ENCODE measurements at regions not wholly inside any gene's neighbourhood (a gene's known extent, or its start where the extent isn't known, plus 50 kb on each side); places are given as distances from the start of the nearest gene placed in this dataset.
A peak's percentile ranks its signal among the peaks of the same experiment; 100 is the strongest.

- H3K36me3 ChIP-seq: no peaks in the 10 kb centered on the region
- no peak for ATAC-seq (ENCODE audit: insufficient number of reproducible peaks, low FRiP score, low read depth)
- no peak overlapping the region for H3K27ac ChIP-seq
- H3K9me3 ChIP-seq: no peaks in the 10 kb centered on the region
- peaks cover 19 to 30% of the 10 kb centered on the region in 2 donors for H3K4me1 ChIP-seq (ENCODE audit: control insufficient read depth in 1 of 2, low read depth in 2 of 2)
- H3K27me3 ChIP-seq (replicated peaks; ENCODE audit: insufficient read depth): no peaks in the 10 kb centered on the region
- DNase-seq (ENCODE audit: low spot score): no peak
- no peak overlapping the region for H3K4me3 ChIP-seq
- TF ChIP-seq, protein P1, sequence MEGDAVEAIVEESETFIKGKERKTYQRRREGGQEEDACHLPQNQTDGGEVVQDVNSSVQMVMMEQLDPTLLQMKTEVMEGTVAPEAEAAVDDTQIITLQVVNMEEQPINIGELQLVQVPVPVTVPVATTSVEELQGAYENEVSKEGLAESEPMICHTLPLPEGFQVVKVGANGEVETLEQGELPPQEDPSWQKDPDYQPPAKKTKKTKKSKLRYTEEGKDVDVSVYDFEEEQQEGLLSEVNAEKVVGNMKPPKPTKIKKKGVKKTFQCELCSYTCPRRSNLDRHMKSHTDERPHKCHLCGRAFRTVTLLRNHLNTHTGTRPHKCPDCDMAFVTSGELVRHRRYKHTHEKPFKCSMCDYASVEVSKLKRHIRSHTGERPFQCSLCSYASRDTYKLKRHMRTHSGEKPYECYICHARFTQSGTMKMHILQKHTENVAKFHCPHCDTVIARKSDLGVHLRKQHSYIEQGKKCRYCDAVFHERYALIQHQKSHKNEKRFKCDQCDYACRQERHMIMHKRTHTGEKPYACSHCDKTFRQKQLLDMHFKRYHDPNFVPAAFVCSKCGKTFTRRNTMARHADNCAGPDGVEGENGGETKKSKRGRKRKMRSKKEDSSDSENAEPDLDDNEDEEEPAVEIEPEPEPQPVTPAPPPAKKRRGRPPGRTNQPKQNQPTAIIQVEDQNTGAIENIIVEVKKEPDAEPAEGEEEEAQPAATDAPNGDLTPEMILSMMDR (IDR thresholded peaks at IDR 0.05): no peak
Observed at GRCh38 chr15:70272565-70273355, 175.0 kb upstream of the TLE3 start.

GRCh38 chr15:70271422-70272088 is 173.8 kb upstream of the TLE3 start:
- ATAC-seq (ENCODE audit: insufficient number of reproducible peaks, low FRiP score, low read depth): peak; percentile 90
- Histone ChIP-seq H3K27ac (peak overlapping the region; percentile 59 to 66), H3K4me3 (no peak overlapping the region), H3K9me3 (no peaks in the 10 kb centered on the region), H3K36me3 (no peaks in the 10 kb centered on the region), H3K4me1 (ENCODE audit: control insufficient read depth in 1 of 2, low read depth in 2 of 2) (peaks cover 19 to 32% of the 10 kb centered on the region in 2 donors), H3K27me3 (replicated peaks; ENCODE audit: insufficient read depth) (no peaks in the 10 kb centered on the region)
- DNase-seq (ENCODE audit: low spot score): peak; percentile 37
- TF ChIP-seq, protein P1 (IDR thresholded peaks at IDR 0.05): no peak

GRCh38 chr15:70270752-70271111 is 173.0 kb upstream of the TLE3 start:
- Histone ChIP-seq H3K4me1 (ENCODE audit: control insufficient read depth in 1 of 2, low read depth in 2 of 2) (peaks cover 19 to 39% of the 10 kb centered on the region in 2 donors), H3K9me3 (no peaks in the 10 kb centered on the region), H3K27ac (peak overlapping the region; percentile 59 to 66), H3K4me3 (no peak overlapping the region), H3K27me3 (replicated peaks; ENCODE audit: insufficient read depth) (no peaks in the 10 kb centered on the region), H3K36me3 (no peaks in the 10 kb centered on the region)
- TF ChIP-seq, protein P1 (IDR thresholded peaks at IDR 0.05): no peak
- DNase-seq (ENCODE audit: low spot score) (no peak), ATAC-seq (ENCODE audit: insufficient number of reproducible peaks, low FRiP score, low read depth) (no peak)

GRCh38 chr15:70269991-70270751 is 172.5 kb upstream of the TLE3 start:
- no peak for DNase-seq (ENCODE audit: low spot score)
- peaks cover 22 to 39% of the 10 kb centered on the region in 2 donors for H3K4me1 ChIP-seq (ENCODE audit: control insufficient read depth in 1 of 2, low read depth in 2 of 2)
- H3K9me3 ChIP-seq: no peaks in the 10 kb centered on the region
- H3K4me3 ChIP-seq: no peak overlapping the region
- no peaks in the 10 kb centered on the region for H3K36me3 ChIP-seq
- TF ChIP-seq, protein P1 (IDR thresholded peaks at IDR 0.05): no peak
- peak; percentile 38 for ATAC-seq (ENCODE audit: insufficient number of reproducible peaks, low FRiP score, low read depth)
- peak overlapping the region; percentile 2 to 66 for H3K27ac ChIP-seq
- no peaks in the 10 kb centered on the region for H3K27me3 ChIP-seq (replicated peaks; ENCODE audit: insufficient read depth)
